G401 (cell line): ENCODE measurements at regions not wholly inside any gene's neighbourhood (a gene's known extent, or its start where the extent isn't known, plus 50 kb on each side); places are given as distances from the start of the nearest gene placed in this dataset.
"Not testable (repeated sequence)": the region's sequence is repeated elsewhere in the genome, so short reads cannot be mapped to it uniquely, and the experiment has no call there.

ENCODE experiments used
- DNase-seq: peaks from one replicate; pipeline ENCODE4 v3.0.0-alpha.2; 2015; ENCODE audit warnings: low spot score
- in situ Hi-C: cut with HindIII; loops from 2 replicates; pipeline ENCODE4 v1.10.0; 2016; ENCODE audit warnings: low sequenced_read_pairs, mixed read lengths

GRCh38 chr14:104268295-104268694, 129.9 kb downstream of the KIF26A start:
- in situ Hi-C loops = no loop called here
- no peak for DNase-seq

- in situ Hi-C loops = no loop called here
- DNase-seq = no peak
Measured at GRCh38 chr14:104268725-104269436, 130.5 kb downstream of the KIF26A start.

GRCh38 chr14:104269511-104270241, 131.3 kb downstream of the KIF26A start:
- in situ Hi-C loops, DNase-seq: not testable (repeated sequence)

- in situ Hi-C loops = no loop called here
- no peak for DNase-seq
Measured at GRCh38 chr14:104271391-104271790, 133.0 kb downstream of the KIF26A start.

- in situ Hi-C loops = no loop called here
- no peak for DNase-seq
Measured at GRCh38 chr14:104274806-104275205, 136.4 kb downstream of the KIF26A start.

- no peak for DNase-seq
Measured at GRCh38 chr14:104277416-104278213, 139.2 kb downstream of the KIF26A start.

GRCh38 chr14:104278214-104278534, 139.8 kb downstream of the KIF26A start:
- no peak for DNase-seq
- in situ Hi-C loops = no loop called here

More at GRCh38 chr14:104277416-104278213, 139.2 kb downstream of the KIF26A start:
- in situ Hi-C loops = no loop called here

- in situ Hi-C loops = no loop called here
- no peak for DNase-seq
Measured at GRCh38 chr14:104280085-104280901, 141.9 kb downstream of the KIF26A start.

- DNase-seq = no peak
- in situ Hi-C loops = no loop called here
Measured at GRCh38 chr14:104280902-104281767, 142.7 kb downstream of the KIF26A start.

- in situ Hi-C loops = no loop called here
- DNase-seq = no peak
Measured at GRCh38 chr14:104281768-104282301, 143.4 kb downstream of the KIF26A start.

- DNase-seq = peak; percentile 6
- in situ Hi-C loops = no loop called here
Measured at GRCh38 chr14:104282332-104283196, 144.2 kb downstream of the KIF26A start.

- DNase-seq = no peak
- in situ Hi-C loops = no loop called here
Measured at GRCh38 chr14:104283197-104284106, 145.1 kb downstream of the KIF26A start.

- no peak for DNase-seq
- in situ Hi-C loops = no loop called here
Measured at GRCh38 chr14:104284107-104284592, 145.8 kb downstream of the KIF26A start.

- in situ Hi-C loops = no loop called here
- DNase-seq = no peak
Measured at GRCh38 chr14:104284636-104285507, 146.5 kb downstream of the KIF26A start.

- no peak for DNase-seq
Measured at GRCh38 chr14:104285508-104285840, 147.1 kb downstream of the KIF26A start.

More at GRCh38 chr14:104285508-104285840, 147.1 kb downstream of the KIF26A start:
- in situ Hi-C loops = no loop called here
